ENCODE measurements at regions not wholly inside any gene's neighbourhood (a gene's known extent, or its start where the extent isn't known, plus 50 kb on each side); places are given as distances from the start of the nearest gene placed in this dataset.

DNA sequence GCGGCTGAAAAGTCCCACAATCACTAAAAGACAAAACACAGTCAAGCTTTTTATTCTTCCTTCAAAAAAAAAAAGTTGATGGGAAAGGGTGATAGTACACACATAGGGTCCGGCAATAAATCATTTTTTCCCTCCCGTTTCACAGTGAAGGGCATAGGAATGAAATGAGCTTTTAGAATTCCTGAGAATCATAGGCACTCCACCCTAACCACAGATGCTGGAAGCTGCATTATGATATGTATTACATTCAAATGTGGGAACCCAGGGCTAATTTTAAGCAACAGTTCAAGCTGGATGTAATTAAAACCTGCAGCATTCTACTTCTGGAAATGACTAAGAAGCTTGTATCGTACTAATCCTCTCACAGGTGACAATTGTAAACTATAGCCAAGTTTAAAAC lies 75.7 kb upstream of the KCNJ15 start:
- Histone ChIP-seq H3K27ac (ENCODE audit: low read length) (no peak overlapping the region), H3K4me2 (ENCODE audit: low read depth, low read length) (no peak overlapping the region), H3K9me2 (replicated peaks; ENCODE audit: insufficient read depth, low read length) (no peaks in the 10 kb centered on the region), H3K4me1 (ENCODE audit: low read length) (no peaks in the 10 kb centered on the region), H3K9me3 (replicated peaks; ENCODE audit: insufficient read depth, low read length) (no peaks in the 10 kb centered on the region), H3K4me3 (ENCODE audit: low read length) (no peak overlapping the region), H3F3A (ENCODE audit: insufficient read depth, low read length) (no peaks in the 10 kb centered on the region), H3K79me2 (ENCODE audit: low read length) (no peaks in the 10 kb centered on the region), H3K27me3 (replicated peaks; ENCODE audit: insufficient read depth, low read length) (no peaks in the 10 kb centered on the region; the same call in 1 of the 2 replicates), H3K9ac (ENCODE audit: low read length) (no peak overlapping the region), H2AFZ (ENCODE audit: low read length) (no peak overlapping the region), H3K36me3 (replicated peaks; ENCODE audit: insufficient read depth, low read length) (no peaks in the 10 kb centered on the region), H4K20me1 (ENCODE audit: insufficient read depth, low read length) (no peaks in the 10 kb centered on the region)
- TF ChIP-seq EZH2phosphoT487 (IDR thresholded peaks at IDR 0.05; ENCODE audit: low read length): no peak
- no peak for TF ChIP-seq EZH2 (optimal IDR thresholded peaks at IDR 0.05; ENCODE audit: low read depth, low read length)
- TF ChIP-seq, protein P1, sequence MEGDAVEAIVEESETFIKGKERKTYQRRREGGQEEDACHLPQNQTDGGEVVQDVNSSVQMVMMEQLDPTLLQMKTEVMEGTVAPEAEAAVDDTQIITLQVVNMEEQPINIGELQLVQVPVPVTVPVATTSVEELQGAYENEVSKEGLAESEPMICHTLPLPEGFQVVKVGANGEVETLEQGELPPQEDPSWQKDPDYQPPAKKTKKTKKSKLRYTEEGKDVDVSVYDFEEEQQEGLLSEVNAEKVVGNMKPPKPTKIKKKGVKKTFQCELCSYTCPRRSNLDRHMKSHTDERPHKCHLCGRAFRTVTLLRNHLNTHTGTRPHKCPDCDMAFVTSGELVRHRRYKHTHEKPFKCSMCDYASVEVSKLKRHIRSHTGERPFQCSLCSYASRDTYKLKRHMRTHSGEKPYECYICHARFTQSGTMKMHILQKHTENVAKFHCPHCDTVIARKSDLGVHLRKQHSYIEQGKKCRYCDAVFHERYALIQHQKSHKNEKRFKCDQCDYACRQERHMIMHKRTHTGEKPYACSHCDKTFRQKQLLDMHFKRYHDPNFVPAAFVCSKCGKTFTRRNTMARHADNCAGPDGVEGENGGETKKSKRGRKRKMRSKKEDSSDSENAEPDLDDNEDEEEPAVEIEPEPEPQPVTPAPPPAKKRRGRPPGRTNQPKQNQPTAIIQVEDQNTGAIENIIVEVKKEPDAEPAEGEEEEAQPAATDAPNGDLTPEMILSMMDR (IDR thresholded peaks at IDR 0.05; ENCODE audit: low read length): no peak
- DNase-seq: no peak

- Histone ChIP-seq H3K4me3 (ENCODE audit: low read length) (no peak overlapping the region), H3K9ac (ENCODE audit: low read length) (no peak overlapping the region), H4K20me1 (ENCODE audit: insufficient read depth, low read length) (no peaks in the 10 kb centered on the region), H3K9me2 (replicated peaks; ENCODE audit: insufficient read depth, low read length) (no peaks in the 10 kb centered on the region), H3K4me1 (ENCODE audit: low read length) (no peaks in the 10 kb centered on the region), H2AFZ (ENCODE audit: low read length) (no peak overlapping the region), H3K4me2 (ENCODE audit: low read depth, low read length) (no peak overlapping the region), H3K79me2 (ENCODE audit: low read length) (no peaks in the 10 kb centered on the region), H3K27me3 (replicated peaks; ENCODE audit: insufficient read depth, low read length) (no peaks in the 10 kb centered on the region; the same call in 1 of the 2 replicates), H3K9me3 (replicated peaks; ENCODE audit: insufficient read depth, low read length) (no peaks in the 10 kb centered on the region), H3K36me3 (replicated peaks; ENCODE audit: insufficient read depth, low read length) (no peaks in the 10 kb centered on the region), H3K27ac (ENCODE audit: low read length) (no peak overlapping the region), H3F3A (ENCODE audit: insufficient read depth, low read length) (no peaks in the 10 kb centered on the region)
- TF ChIP-seq EZH2phosphoT487 (IDR thresholded peaks at IDR 0.05; ENCODE audit: low read length) (no peak), EZH2 (optimal IDR thresholded peaks at IDR 0.05; ENCODE audit: low read depth, low read length) (no peak)
- TF ChIP-seq, protein P1 (IDR thresholded peaks at IDR 0.05; ENCODE audit: low read length): no peak
- no peak for DNase-seq
Measured at GRCh38 chr21:38182370-38182985, 74.3 kb upstream of the KCNJ15 start.

- H3K4me2 ChIP-seq (ENCODE audit: low read depth, low read length): no peak overlapping the region
Measured at GRCh38 chr21:38183961-38184360, 72.8 kb upstream of the KCNJ15 start.

More at GRCh38 chr21:38183961-38184360, 72.8 kb upstream of the KCNJ15 start:
- H3K36me3 ChIP-seq (replicated peaks; ENCODE audit: insufficient read depth, low read length): no peaks in the 10 kb centered on the region
- H3K27ac ChIP-seq (ENCODE audit: low read length): no peak overlapping the region
- H3F3A ChIP-seq (ENCODE audit: insufficient read depth, low read length): no peaks in the 10 kb centered on the region
- H3K9me3 ChIP-seq (replicated peaks; ENCODE audit: insufficient read depth, low read length): no peaks in the 10 kb centered on the region
- H3K9ac ChIP-seq (ENCODE audit: low read length): no peak overlapping the region
- H4K20me1 ChIP-seq (ENCODE audit: insufficient read depth, low read length): no peaks in the 10 kb centered on the region
- H3K4me1 ChIP-seq (ENCODE audit: low read length): no peaks in the 10 kb centered on the region
- TF ChIP-seq EZH2 (optimal IDR thresholded peaks at IDR 0.05; ENCODE audit: low read depth, low read length) (no peak), EZH2phosphoT487 (IDR thresholded peaks at IDR 0.05; ENCODE audit: low read length) (no peak)
- TF ChIP-seq, protein P1 (IDR thresholded peaks at IDR 0.05; ENCODE audit: low read length): no peak
- H3K27me3 ChIP-seq (replicated peaks; ENCODE audit: insufficient read depth, low read length): no peaks in the 10 kb centered on the region; the same call in 1 of the 2 replicates
- H2AFZ ChIP-seq (ENCODE audit: low read length): no peak overlapping the region
- H3K79me2 ChIP-seq (ENCODE audit: low read length): no peaks in the 10 kb centered on the region
- DNase-seq: no peak
- no peaks in the 10 kb centered on the region for H3K9me2 ChIP-seq (replicated peaks; ENCODE audit: insufficient read depth, low read length)
- no peak overlapping the region for H3K4me3 ChIP-seq (ENCODE audit: low read length)
